Stomach (tissue), 8 donors: ENCODE measurements at regions not wholly inside any gene's neighbourhood (a gene's known extent, or its start where the extent isn't known, plus 50 kb on each side); places are given as distances from the start of the nearest gene placed in this dataset.

ENCODE experiments used
- DNase-seq, 2 donors: peaks; one replicate each; pipeline versions ENCODE4 v3.0.0 to v3.0.0-alpha.2; 2013 to 2019
- H3K27ac ChIP-seq, 5 donors: fragments of 200-600 bp in 4 of 5; sonication (generic) in 4 of 5; one replicate each; pipeline ENCODE4 v1.5.1; 2013 to 2019; ENCODE audit warnings: mild to moderate bottlenecking in 1 of 5, moderate library complexity in 1 of 5
- H3K27me3 ChIP-seq, 3 donors: fragments of 200-600 bp; sonication (generic); one replicate each; pipeline ENCODE4 v1.5.1; 2017 to 2019; ENCODE audit warnings: mixed run types in 1 of 3
- H3K36me3 ChIP-seq, 4 donors: fragments of 200-600 bp; sonication (generic); 1 replicate in 3 of 4; 2 replicates in 1 of 4; pipeline ENCODE4 v1.5.1; 2016 to 2019
- H3K4me1 ChIP-seq, 4 donors: fragments of 200-600 bp; sonication (generic); one replicate each; pipeline ENCODE4 v1.5.1; 2016 to 2019
- H3K4me3 ChIP-seq, 4 donors: fragments of 200-600 bp; sonication (generic) in 3 of 4; one replicate each; pipeline ENCODE4 v1.5.1; 2016 to 2019; ENCODE audit warnings: mild to moderate bottlenecking in 1 of 4
- H3K9me3 ChIP-seq, 4 donors: fragments of 200-600 bp; sonication (generic); one replicate each; pipeline ENCODE4 v1.5.1; 2016 to 2019
- EP300 ChIP-seq: sonication (generic); formaldehyde crosslinking; IDR thresholded peaks from one replicate; pipeline ENCODE4 v1.6.1; 2017; ENCODE audit warnings: antibody characterized with exemption
- POLR2A ChIP-seq, 4 donors: fragments of 450-650 bp; IDR thresholded peaks; one replicate each; pipeline ENCODE4 v1.6.1; 2016; ENCODE audit warnings: antibody characterized with exemption in 4 of 4, control low read depth in 2 of 4, mild to moderate bottlenecking in 1 of 4, moderate library complexity in 1 of 4
- POLR2AphosphoS5 ChIP-seq, 3 donors: sonication (generic); formaldehyde crosslinking; IDR thresholded peaks; one replicate each; pipeline ENCODE4 v1.6.1; 2016; ENCODE audit warnings: antibody characterized with exemption in 3 of 3
- WGBS, 5 donors: extraction: QIAGEN DNeasy Blood & Tissue Kit in 3 of 5; methylation state at CpG; one replicate each; pipeline versions ENCODE4 v1.1.5 to v1.1.7; 2013 to 2018; 5-methylcytosine and 5-hydroxymethylcytosine counted together
- intact Hi-C: fragments of 100-400 bp; cut with DNase I; formaldehyde crosslinking; loops from one replicate; pipeline ENCODE4 v1.15.1; 2023; ENCODE audit warnings: low total_unique reads
- TF ChIP-seq, protein P1 (sequence below), 7 experiments: fragments of 450-650 bp in 4 of 7; fragments of 200-600 bp in 3 of 7; sonication (generic) in 3 of 7; IDR thresholded peaks; one replicate each; pipeline ENCODE4 v1.5.1; 2016 to 2019; ENCODE audit warnings: antibody characterized with exemption in 7 of 7, control low read depth in 2 of 7, mild to moderate bottlenecking in 1 of 7
- donor health status: healthy with polysubstance abuse.
- donor health status: Bipolar disorder and iron deficiency.
- donor health status: healthy.

DNA sequence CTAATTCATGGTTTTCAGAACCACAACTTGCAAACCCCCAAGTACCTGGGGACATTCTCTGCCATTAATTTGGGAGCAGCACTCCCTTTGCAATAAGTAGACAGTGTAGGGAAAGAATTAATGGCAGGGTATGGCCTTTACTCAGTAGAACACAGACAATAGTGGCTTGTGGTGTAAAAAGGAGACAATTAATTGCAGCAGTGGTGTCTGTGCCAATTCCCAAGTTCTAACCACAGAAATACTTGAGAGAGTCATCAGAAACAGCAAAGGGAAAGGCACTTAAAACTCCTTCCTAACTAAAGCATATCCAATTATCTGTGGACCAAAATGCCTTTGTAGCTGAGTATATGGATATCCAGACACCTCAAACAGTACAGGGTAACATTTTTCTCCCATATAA, 257.6 kb upstream of the POU3F2 start:
- intact Hi-C loops = no loop called here

GRCh38 chr6:98578016-98578415, 256.4 kb upstream of the POU3F2 start:
- 56 to 85% (median 79%) methylated on average over 1 of the region's 1 CpG for WGBS, 5 donors
- intact Hi-C loops = no loop called here
- H3K4me1 ChIP-seq = no peaks in the 10 kb centered on the region

More for the DNA sequence above, 257.6 kb upstream of the POU3F2 start:
- Histone ChIP-seq H3K27ac (no peak overlapping the region), H3K36me3 (no peaks in the 10 kb centered on the region), H3K9me3 (no peaks in the 10 kb centered on the region), H3K4me1 (no peaks in the 10 kb centered on the region), H3K27me3 (no peaks in the 10 kb centered on the region), H3K4me3 (no peak overlapping the region)
- TF ChIP-seq POLR2AphosphoS5 (IDR thresholded peaks at IDR 0.05) = no peak
- TF ChIP-seq POLR2A (IDR thresholded peaks at IDR 0.05) = no peak
- TF ChIP-seq EP300 = no peak
- TF ChIP-seq, protein P1, sequence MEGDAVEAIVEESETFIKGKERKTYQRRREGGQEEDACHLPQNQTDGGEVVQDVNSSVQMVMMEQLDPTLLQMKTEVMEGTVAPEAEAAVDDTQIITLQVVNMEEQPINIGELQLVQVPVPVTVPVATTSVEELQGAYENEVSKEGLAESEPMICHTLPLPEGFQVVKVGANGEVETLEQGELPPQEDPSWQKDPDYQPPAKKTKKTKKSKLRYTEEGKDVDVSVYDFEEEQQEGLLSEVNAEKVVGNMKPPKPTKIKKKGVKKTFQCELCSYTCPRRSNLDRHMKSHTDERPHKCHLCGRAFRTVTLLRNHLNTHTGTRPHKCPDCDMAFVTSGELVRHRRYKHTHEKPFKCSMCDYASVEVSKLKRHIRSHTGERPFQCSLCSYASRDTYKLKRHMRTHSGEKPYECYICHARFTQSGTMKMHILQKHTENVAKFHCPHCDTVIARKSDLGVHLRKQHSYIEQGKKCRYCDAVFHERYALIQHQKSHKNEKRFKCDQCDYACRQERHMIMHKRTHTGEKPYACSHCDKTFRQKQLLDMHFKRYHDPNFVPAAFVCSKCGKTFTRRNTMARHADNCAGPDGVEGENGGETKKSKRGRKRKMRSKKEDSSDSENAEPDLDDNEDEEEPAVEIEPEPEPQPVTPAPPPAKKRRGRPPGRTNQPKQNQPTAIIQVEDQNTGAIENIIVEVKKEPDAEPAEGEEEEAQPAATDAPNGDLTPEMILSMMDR (IDR thresholded peaks at IDR 0.05) = no peak
- DNase-seq = no peak

GRCh38 chr6:98579079-98579478, 255.3 kb upstream of the POU3F2 start:
- no peaks in the 10 kb centered on the region for H3K4me1 ChIP-seq
- no peak for DNase-seq
- H3K27me3 ChIP-seq = no peaks in the 10 kb centered on the region
- H3K9me3 ChIP-seq = no peaks in the 10 kb centered on the region
- no peaks in the 10 kb centered on the region for H3K36me3 ChIP-seq
- 89 to 96% (median 95%) methylated on average over 1 of the region's 1 CpG for WGBS, 5 donors
- H3K27ac ChIP-seq = no peak overlapping the region
- H3K4me3 ChIP-seq = no peak overlapping the region
- intact Hi-C loops = no loop called here
- TF ChIP-seq POLR2AphosphoS5 (IDR thresholded peaks at IDR 0.05) = no peak
- no peak for TF ChIP-seq EP300

More at GRCh38 chr6:98578016-98578415, 256.4 kb upstream of the POU3F2 start:
- no peaks in the 10 kb centered on the region for H3K27me3 ChIP-seq
- DNase-seq = no peak
- TF ChIP-seq POLR2A (IDR thresholded peaks at IDR 0.05) (no peak), EP300 (no peak), POLR2AphosphoS5 (IDR thresholded peaks at IDR 0.05) (no peak)
- TF ChIP-seq, protein P1 (IDR thresholded peaks at IDR 0.05) = no peak
- no peak overlapping the region for H3K27ac ChIP-seq
- no peak overlapping the region for H3K4me3 ChIP-seq
- H3K9me3 ChIP-seq = no peaks in the 10 kb centered on the region
- no peaks in the 10 kb centered on the region for H3K36me3 ChIP-seq

- no peaks in the 10 kb centered on the region for H3K36me3 ChIP-seq
- H3K4me1 ChIP-seq = no peaks in the 10 kb centered on the region
- intact Hi-C loops = no loop called here
- H3K4me3 ChIP-seq = no peak overlapping the region
- DNase-seq = no peak
- no peaks in the 10 kb centered on the region for H3K27me3 ChIP-seq
- no peak for TF ChIP-seq POLR2AphosphoS5 (IDR thresholded peaks at IDR 0.05)
- TF ChIP-seq, protein P1 (IDR thresholded peaks at IDR 0.05) = no peak
- no peak for TF ChIP-seq POLR2A (IDR thresholded peaks at IDR 0.05)
- TF ChIP-seq EP300 = no peak
- WGBS, 5 donors = 70 to 88% (median 85%) methylated on average over 1 of the region's 1 CpG
- H3K27ac ChIP-seq = no peak overlapping the region
- no peaks in the 10 kb centered on the region for H3K9me3 ChIP-seq
These were observed 254.4 kb upstream of the POU3F2 start for GRCh38 chr6:98579941-98580340.

GRCh38 chr6:98581705-98582104, 252.7 kb upstream of the POU3F2 start:
- intact Hi-C loops = no loop called here
- no peak for TF ChIP-seq POLR2AphosphoS5 (IDR thresholded peaks at IDR 0.05)
- no peak for TF ChIP-seq POLR2A (IDR thresholded peaks at IDR 0.05)
- TF ChIP-seq, protein P1 (IDR thresholded peaks at IDR 0.05) = no peak
- TF ChIP-seq EP300 = no peak
- no peak for DNase-seq
- Histone ChIP-seq H3K27ac (no peak overlapping the region), H3K4me3 (no peak overlapping the region), H3K36me3 (no peaks in the 10 kb centered on the region), H3K27me3 (no peaks in the 10 kb centered on the region), H3K4me1 (no peaks in the 10 kb centered on the region), H3K9me3 (no peaks in the 10 kb centered on the region)
- 71 to 88% (median 80%) methylated on average over 1 of the region's 1 CpG for WGBS, 5 donors
